NCI-H1048 (cell line): ENCODE measurements at regions not wholly inside any gene's neighbourhood (a gene's known extent, or its start where the extent isn't known, plus 50 kb on each side); places are given as distances from the start of the nearest gene placed in this dataset.
"Not testable (repeated sequence)": the region's sequence is repeated elsewhere in the genome, so short reads cannot be mapped to it uniquely, and the experiment has no call there.

Source experiments
- DNase-seq: peaks from one replicate; lab custom pipeline; 2025; lab: John Stamatoyannopoulos, UW

DNA sequence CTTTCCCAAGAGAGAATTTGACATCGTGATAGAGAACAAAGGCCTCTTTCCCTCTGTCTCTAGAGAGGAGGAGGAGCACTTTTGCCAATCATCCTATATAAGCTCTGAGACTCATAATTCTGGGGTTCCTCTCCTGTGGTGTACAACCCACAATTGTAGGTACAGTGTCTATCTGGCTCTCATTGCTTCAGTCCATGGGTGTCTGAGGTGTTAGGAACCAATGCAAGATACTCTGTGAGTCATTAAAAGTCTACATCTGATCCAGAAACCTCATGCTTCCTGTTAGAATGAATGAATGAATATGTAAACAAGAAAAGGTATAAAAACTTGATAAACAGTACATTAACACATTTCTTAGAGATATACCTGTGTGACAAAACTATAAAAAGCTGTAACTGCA is 356.7 kb downstream of the QKI start:
- DNase-seq: no peak

GRCh38 chr6:163768905-163769304 is 354.4 kb downstream of the QKI start:
- no peak for DNase-seq

GRCh38 chr6:163766936-163767335 is 352.4 kb downstream of the QKI start:
- DNase-seq: no peak

- no peak for DNase-seq
Measured at GRCh38 chr6:163765335-163765734, 350.8 kb downstream of the QKI start.

DNA sequence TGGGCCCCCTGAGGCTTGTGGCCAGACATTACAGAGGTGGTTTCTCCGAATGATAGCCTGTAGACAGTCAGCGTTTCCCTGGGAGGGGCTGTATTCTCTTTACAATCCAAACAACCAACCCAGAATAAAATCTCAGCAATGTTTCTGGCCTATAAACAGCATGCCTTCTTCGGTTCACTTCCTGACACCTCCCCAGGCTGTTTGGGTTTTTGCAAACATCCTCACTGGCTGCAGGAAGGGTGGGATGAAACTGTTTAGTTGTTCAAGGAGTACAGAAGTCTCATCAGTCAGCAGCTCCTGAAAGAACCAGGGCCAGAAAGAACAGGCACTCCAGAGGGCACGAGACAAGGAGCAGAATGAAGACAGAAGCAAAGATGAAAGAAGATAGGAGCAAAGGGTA is 350.0 kb downstream of the QKI start:
- no peak for DNase-seq

GRCh38 chr6:163761481-163761880 is 347.0 kb downstream of the QKI start:
- DNase-seq: no peak

- no peak for DNase-seq
Measured at GRCh38 chr6:163760860-163761259, 346.3 kb downstream of the QKI start.

- no peak for DNase-seq
Measured at GRCh38 chr6:163759542-163759941, 345.0 kb downstream of the QKI start.

DNA sequence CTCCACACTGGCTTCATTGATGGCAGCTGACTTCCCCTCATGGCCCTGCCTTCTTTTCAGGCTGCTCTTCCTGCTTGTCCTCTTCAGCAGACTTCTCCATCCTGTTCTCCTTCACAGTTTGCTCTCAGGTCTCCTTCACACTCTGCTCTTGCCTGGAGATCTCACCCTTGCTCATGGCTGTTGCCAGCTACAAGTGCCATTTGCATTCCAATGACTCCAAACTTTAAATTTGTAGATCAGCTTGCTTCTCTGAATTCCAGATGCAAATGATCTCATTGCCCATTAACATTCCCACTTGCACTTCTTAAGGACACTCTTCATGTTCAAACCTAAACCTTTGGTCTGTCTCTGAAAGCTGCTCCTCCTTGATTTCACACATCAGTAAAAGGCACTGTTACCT is 343.0 kb downstream of the QKI start:
- DNase-seq: no peak

DNA sequence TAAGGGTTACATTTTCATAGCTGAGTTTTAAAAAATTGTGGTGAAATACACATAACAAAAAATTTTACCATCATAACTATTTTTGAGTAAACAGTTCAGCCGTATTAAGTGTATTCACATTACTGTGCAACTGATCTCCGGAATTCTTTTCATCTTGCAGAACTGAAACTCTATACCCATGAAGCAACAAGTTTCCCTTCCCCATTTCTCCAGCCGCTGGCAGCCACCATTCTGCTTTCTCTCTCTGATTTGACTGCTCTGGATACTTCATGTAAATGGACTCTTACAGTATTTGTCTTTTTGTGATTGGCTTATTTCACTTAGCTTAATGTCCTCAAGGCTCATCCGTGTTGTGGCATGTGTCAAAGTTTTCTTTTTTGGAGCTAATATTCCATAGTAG is 341.6 kb downstream of the QKI start:
- DNase-seq: no peak

DNA sequence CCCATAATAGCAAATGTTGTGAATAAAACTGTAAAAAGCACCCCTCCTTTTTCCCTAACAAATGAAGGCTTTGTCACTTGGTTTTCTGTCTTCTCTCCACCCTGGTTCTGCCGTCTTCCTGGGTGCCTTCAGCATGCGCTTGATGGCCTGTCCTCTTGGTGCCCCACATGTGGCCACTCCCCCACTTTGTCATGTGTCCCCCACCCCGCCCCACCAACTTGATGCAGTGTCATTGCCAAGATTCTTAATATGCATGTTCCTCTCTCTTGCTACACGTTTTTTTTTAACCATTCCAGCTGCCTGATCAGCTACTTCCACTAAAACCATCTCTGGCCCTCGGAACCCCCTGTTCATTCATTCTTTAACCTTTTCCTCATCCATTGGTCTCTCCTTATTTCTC is 340.3 kb downstream of the QKI start:
- DNase-seq: no peak

DNA sequence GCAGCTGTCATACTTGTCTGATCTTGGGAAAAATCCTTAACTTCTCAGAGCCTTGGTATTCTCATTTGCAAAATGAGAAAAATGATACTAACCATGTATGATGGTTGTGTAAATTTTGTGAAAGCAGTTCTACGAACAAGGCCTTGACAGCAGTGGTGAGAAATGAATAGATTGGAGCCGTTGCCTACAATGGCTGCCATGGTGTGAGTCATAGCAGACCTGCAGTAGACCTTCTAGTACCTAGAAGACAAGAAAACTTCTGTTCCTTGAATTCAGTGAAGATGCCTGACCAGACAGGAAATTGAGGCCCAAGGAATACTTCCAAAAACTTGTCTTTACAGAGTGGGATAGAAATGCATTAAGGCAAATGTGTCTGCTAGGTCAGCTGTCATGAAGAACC is 338.9 kb downstream of the QKI start:
- DNase-seq: no peak

DNA sequence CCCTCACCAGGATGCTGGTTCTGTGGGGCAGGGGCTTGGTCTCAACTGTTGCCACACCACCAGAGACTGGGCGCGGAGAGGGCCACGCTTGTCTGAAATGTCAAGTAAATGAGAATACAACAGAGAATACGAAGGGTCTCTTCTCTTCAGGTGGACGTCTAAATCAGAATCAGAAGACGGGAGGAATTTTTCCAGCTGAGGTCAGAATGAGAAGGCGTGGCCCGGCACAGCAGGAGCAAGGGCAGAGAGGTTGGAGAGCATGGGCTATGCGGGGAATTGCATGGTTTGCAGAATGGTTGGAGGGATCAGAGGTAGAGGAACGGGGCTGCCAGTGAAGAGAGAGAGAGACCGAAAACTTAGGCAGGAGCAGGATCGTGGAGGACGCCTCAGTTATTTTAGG is 337.9 kb downstream of the QKI start:
- no peak for DNase-seq

- DNase-seq: no peak
Measured at GRCh38 chr6:163751032-163751525, 336.6 kb downstream of the QKI start.

DNA sequence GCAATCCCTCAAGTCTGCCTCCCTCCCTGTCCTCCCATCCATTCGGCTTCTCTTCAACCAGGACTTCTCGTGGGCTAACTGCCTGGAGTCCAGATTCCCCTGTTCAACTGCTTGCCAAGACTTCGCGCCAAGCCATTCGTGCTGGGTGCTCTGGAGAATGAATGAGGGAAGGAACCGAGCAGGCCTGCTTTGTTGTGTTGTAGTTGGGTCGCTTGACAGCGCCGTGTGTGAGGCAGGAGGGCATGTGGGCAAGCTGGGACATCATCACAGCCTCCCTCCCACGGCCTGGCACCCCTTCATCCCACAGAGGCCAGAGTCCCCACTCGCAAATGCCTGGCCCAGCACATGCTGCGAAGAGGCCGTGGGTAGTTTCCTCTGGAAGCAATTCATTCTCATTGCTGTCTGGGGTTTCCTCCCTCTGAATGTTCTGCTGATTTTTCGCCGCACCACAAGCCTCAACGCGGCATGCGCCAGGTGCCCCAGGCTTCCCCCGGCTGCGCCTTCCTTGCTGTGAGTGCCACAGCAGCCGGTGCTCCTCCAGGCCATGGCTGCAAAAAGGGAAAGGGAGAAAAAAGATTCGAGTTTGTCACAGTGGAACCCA is 336.0 kb downstream of the QKI start:
- DNase-seq: no peak

- DNase-seq: no peak
Measured at GRCh38 chr6:163748886-163749285, 334.4 kb downstream of the QKI start.

DNA sequence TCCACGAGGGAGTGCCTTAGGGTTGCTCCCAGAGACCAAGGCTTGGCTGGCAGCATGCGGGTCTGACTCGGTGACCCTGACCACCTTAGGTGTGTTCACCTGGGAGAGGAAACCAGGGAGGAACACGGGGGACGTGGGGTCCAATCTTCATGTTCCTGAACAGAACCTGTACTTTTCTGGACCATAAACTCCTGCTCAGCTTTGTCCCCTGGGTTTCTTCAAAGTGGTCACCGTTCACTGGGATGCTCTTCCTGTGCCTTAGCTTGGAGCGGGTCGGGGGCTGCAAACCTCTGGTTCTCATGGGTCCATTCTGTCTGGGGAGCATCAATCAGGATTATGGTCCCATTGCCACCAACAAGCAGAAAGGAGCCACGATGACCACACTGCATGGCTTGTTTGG is 333.5 kb downstream of the QKI start:
- DNase-seq: no peak

DNA sequence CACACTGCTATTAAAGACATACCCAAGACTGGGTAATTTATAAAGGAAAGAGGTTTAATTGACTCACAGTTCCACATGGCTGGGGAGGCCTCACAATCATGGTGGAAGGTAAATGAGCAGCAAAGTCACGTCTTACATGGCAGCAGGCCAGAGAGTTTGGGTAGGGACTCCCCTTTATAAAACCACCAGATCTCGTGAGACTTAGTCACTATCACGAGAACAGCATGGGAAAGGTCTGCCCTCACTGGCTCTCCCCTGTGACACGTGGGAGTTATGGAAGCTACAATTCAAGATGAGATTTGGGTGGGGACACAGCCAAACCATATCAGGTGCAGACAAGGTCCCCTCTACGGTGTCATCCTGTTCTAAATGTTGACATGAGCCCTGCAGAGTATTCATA is 332.5 kb downstream of the QKI start:
- not testable (repeated sequence) for DNase-seq

GRCh38 chr6:163745536-163746400 is 331.2 kb downstream of the QKI start:
- DNase-seq: no peak

DNA sequence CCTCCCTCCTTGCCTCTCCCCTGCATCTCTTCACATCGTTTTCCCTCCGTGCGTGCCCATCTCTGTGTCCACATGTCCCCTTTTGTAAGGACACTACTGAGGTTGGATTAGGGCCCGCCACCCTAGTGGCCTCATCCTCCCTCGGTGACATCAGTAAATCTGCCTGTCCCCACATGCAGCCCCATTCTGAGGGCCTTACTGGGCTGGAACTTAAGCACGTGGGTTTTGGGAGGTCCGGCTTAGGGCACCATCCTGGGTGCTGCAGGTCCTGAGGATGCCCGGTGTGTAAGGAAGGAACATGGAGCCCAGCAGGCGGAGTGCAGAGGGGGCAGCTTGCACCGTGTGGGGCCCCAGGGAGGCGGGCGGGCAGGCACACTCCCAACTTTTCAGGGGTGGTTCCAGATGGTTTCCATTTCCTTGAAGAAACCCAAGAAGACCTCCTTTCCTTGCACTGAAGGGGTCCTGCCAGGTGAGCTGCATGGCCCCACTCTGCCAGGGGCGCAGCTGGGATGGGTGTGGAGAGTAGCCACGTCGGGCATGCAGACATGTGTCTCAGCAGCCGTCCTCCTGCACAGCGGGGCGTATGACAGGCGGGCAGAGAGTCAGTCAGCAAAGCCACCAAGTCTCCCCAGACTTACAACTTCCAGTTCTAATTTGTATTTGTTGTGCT is 329.9 kb downstream of the QKI start:
- DNase-seq: no peak

- DNase-seq: no peak
Measured at GRCh38 chr6:163743796-163744195, 329.3 kb downstream of the QKI start.

- DNase-seq: no peak
Measured at GRCh38 chr6:163741743-163742363, 327.3 kb downstream of the QKI start.

- no peak for DNase-seq
Measured at GRCh38 chr6:163741342-163741741, 326.8 kb downstream of the QKI start.
